ENCODE measurements at regions not wholly inside any gene's neighbourhood (a gene's known extent, or its start where the extent isn't known, plus 50 kb on each side); places are given as distances from the start of the nearest gene placed in this dataset.

DNA sequence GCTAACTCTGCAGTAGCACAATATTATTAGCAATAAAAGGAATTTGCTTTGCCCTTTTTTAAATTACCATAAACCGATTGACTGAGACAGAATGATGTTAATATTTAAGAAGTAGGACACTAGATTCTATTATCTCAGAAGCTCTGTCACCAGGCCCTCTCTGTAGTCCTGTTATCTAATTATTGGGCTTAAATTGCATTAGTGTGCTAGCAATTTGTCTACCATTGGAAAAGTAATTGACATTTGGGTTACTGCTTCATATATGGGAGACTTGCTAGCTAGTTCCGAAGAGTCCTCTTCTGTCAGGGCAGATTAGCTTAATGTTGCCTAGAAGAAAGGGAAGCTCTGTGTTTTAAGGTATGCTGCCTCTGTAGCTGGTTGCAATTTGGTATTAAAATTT is 1107.3 kb upstream of the EEF2KMT start:
- no peak for TF ChIP-seq CBX3 (IDR thresholded peaks at IDR 0.05; ENCODE audit: low read depth)
- no peak for TF ChIP-seq POLR2A (IDR thresholded peaks at IDR 0.05; ENCODE audit: borderline replicate concordance, extremely low read depth, insufficient read depth, insufficient read length)
- TF ChIP-seq, protein P1, sequence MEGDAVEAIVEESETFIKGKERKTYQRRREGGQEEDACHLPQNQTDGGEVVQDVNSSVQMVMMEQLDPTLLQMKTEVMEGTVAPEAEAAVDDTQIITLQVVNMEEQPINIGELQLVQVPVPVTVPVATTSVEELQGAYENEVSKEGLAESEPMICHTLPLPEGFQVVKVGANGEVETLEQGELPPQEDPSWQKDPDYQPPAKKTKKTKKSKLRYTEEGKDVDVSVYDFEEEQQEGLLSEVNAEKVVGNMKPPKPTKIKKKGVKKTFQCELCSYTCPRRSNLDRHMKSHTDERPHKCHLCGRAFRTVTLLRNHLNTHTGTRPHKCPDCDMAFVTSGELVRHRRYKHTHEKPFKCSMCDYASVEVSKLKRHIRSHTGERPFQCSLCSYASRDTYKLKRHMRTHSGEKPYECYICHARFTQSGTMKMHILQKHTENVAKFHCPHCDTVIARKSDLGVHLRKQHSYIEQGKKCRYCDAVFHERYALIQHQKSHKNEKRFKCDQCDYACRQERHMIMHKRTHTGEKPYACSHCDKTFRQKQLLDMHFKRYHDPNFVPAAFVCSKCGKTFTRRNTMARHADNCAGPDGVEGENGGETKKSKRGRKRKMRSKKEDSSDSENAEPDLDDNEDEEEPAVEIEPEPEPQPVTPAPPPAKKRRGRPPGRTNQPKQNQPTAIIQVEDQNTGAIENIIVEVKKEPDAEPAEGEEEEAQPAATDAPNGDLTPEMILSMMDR (IDR thresholded peaks at IDR 0.05 in 2 of 3, conservative IDR thresholded peaks at IDR 0.05 in 1 of 3; ENCODE audit: borderline replicate concordance in 1 of 3, insufficient read depth in 1 of 3, low read depth in 2 of 3, low read length in 2 of 3), result no peak
- TF ChIP-seq EZH2 (IDR thresholded peaks at IDR 0.05), result no peak
